Smooth muscle cell (in vitro differentiated cells): ENCODE measurements at regions not wholly inside any gene's neighbourhood (a gene's known extent, or its start where the extent isn't known, plus 50 kb on each side); places are given as distances from the start of the nearest gene placed in this dataset.
"Not testable (repeated sequence)": the region's sequence is repeated elsewhere in the genome, so short reads cannot be mapped to it uniquely, and the experiment has no call there.

ENCODE experiments used
- DNase-seq: peaks from one replicate; lab custom pipeline; 2025; ENCODE audit not compliant: unreplicated experiment; lab: John Stamatoyannopoulos, UW
- H2AFZ ChIP-seq: fragments of 200-600 bp; sonication (generic); 2 replicates; pipeline ENCODE4 v1.6.0; 2016; ENCODE audit warnings: antibody characterized with exemption, low read depth, mild to moderate bottlenecking
- H3F3A ChIP-seq: fragments of 200-600 bp; sonication (generic); 2 replicates; pipeline ENCODE4 v1.6.0; 2017; ENCODE audit warnings: antibody characterized with exemption, low read depth
- H3K27ac ChIP-seq: fragments of 200-600 bp; sonication (generic); 2 replicates; pipeline ENCODE4 v1.5.1; 2016; ENCODE audit warnings: low read depth, mild to moderate bottlenecking
- H3K27me3 ChIP-seq: fragments of 200-600 bp; sonication (generic); 2 replicates; pipeline ENCODE4 v1.6.1; 2016; ENCODE audit warnings: low read depth, mild to moderate bottlenecking
- H3K36me3 ChIP-seq: fragments of 200-600 bp; sonication (generic); 2 replicates; pipeline ENCODE4 v1.5.1; 2016; ENCODE audit warnings: low read depth
- H3K4me1 ChIP-seq: fragments of 200-600 bp; sonication (generic); 2 replicates; pipeline ENCODE4 v1.5.1; 2016; ENCODE audit warnings: low read depth
- H3K4me2 ChIP-seq: fragments of 200-600 bp; sonication (generic); 2 replicates; pipeline ENCODE4 v1.6.0; 2016; ENCODE audit warnings: mild to moderate bottlenecking
- H3K4me3 ChIP-seq: fragments of 200-600 bp; sonication (generic); 2 replicates; pipeline ENCODE4 v1.5.1; 2016; ENCODE audit warnings: mild to moderate bottlenecking
- H3K79me2 ChIP-seq: fragments of 200-600 bp; sonication (generic); 2 replicates; pipeline ENCODE4 v1.6.0; 2016; ENCODE audit warnings: low read depth, mild to moderate bottlenecking
- H3K9ac ChIP-seq: fragments of 200-600 bp; sonication (generic); 2 replicates; pipeline ENCODE4 v1.6.0; 2016; ENCODE audit warnings: low read depth
- H3K9me3 ChIP-seq: fragments of 200-600 bp; sonication (generic); replicated peaks from 2 replicates; pipeline ENCODE4 v1.5.1; 2016; ENCODE audit warnings: low read depth
- H4K20me1 ChIP-seq: fragments of 200-600 bp; sonication (generic); 2 replicates; pipeline ENCODE4 v1.6.0; 2016; ENCODE audit warnings: low read depth
- CTCF ChIP-seq: fragments of 200-600 bp; sonication (generic); IDR thresholded peaks from 2 replicates; pipeline ENCODE4 v1.5.1; 2017; ENCODE audit warnings: borderline replicate concordance, mild to moderate bottlenecking, antibody characterized with exemption; ENCODE audit not compliant: insufficient read depth, poor library complexity, severe bottlenecking
- WGBS: methylation state at CpG from one replicate; pipeline ENCODE4 v1.1.7; 2016; ENCODE audit warnings: low lambda C conversion rate; 5-methylcytosine and 5-hydroxymethylcytosine counted together

- Histone ChIP-seq H3K79me2 (no peaks in the 10 kb centered on the region), H3K27ac (no peak overlapping the region), H3K4me1 (no peaks in the 10 kb centered on the region), H3F3A (no peaks in the 10 kb centered on the region), H4K20me1 (no peaks in the 10 kb centered on the region), H3K9me3 (no peaks in the 10 kb centered on the region), H2AFZ (no peak overlapping the region), H3K4me2 (no peak overlapping the region), H3K27me3 (no peaks in the 10 kb centered on the region), H3K4me3 (no peak overlapping the region), H3K36me3 (no peaks in the 10 kb centered on the region), H3K9ac (no peak overlapping the region)
- no peak for DNase-seq
- no peak for TF ChIP-seq CTCF
- 65% methylated on average over 1 of the region's 1 CpG for WGBS
Measured at GRCh38 chrX:128698573-128699181, 646.5 kb upstream of the ACTRT1 start.

- H3K9ac ChIP-seq: no peak overlapping the region
- no peak overlapping the region for H2AFZ ChIP-seq
- no peaks in the 10 kb centered on the region for H3K79me2 ChIP-seq
- no peaks in the 10 kb centered on the region for H3K36me3 ChIP-seq
- 76% methylated on average over 6 of the region's 6 CpGs for WGBS
- H3K27me3 ChIP-seq: no peaks in the 10 kb centered on the region
- no peaks in the 10 kb centered on the region for H3K4me1 ChIP-seq
- H3K4me3 ChIP-seq: no peak overlapping the region
- no peaks in the 10 kb centered on the region for H3K9me3 ChIP-seq
- no peaks in the 10 kb centered on the region for H3F3A ChIP-seq
- H3K27ac ChIP-seq: no peak overlapping the region
- no peaks in the 10 kb centered on the region for H4K20me1 ChIP-seq
- no peak overlapping the region for H3K4me2 ChIP-seq
- DNase-seq: no peak
- no peak for TF ChIP-seq CTCF
Measured at GRCh38 chrX:128691872-128692271, 639.7 kb upstream of the ACTRT1 start.

- Histone ChIP-seq H2AFZ (no peak overlapping the region), H3F3A (no peaks in the 10 kb centered on the region), H3K4me2 (no peak overlapping the region), H3K27ac (no peak overlapping the region), H3K9me3 (no peaks in the 10 kb centered on the region), H3K4me3 (no peak overlapping the region), H3K36me3 (no peaks in the 10 kb centered on the region), H3K4me1 (no peaks in the 10 kb centered on the region), H3K27me3 (no peaks in the 10 kb centered on the region), H3K9ac (no peak overlapping the region), H3K79me2 (no peaks in the 10 kb centered on the region), H4K20me1 (no peaks in the 10 kb centered on the region)
- no peak for TF ChIP-seq CTCF
- DNase-seq: no peak
- 71% methylated on average over 2 of the region's 2 CpGs for WGBS
Measured at GRCh38 chrX:128685387-128685786, 633.2 kb upstream of the ACTRT1 start.

- no peak for TF ChIP-seq CTCF
- H4K20me1 ChIP-seq: no peaks in the 10 kb centered on the region
- H3K9ac ChIP-seq: no peak overlapping the region
- WGBS: 62% methylated on average over 4 of the region's 4 CpGs
- H3K4me3 ChIP-seq: no peak overlapping the region
- no peaks in the 10 kb centered on the region for H3K9me3 ChIP-seq
- H3K27me3 ChIP-seq: no peaks in the 10 kb centered on the region
- no peaks in the 10 kb centered on the region for H3K79me2 ChIP-seq
- H3K4me2 ChIP-seq: peak overlapping the region; percentile 59
- no peak overlapping the region for H2AFZ ChIP-seq
- DNase-seq: no peak
- H3F3A ChIP-seq: no peaks in the 10 kb centered on the region
- no peaks in the 10 kb centered on the region for H3K4me1 ChIP-seq
- H3K36me3 ChIP-seq: no peaks in the 10 kb centered on the region
- H3K27ac ChIP-seq: peak overlapping the region; percentile 38
Measured at GRCh38 chrX:128676651-128677050, 624.4 kb upstream of the ACTRT1 start.

- not testable (repeated sequence) for H3K4me1 ChIP-seq, DNase-seq
- 65% methylated on average over 9 of the region's 9 CpGs for WGBS
Measured at GRCh38 chrX:128674326-128675086, 622.3 kb upstream of the ACTRT1 start.

More at GRCh38 chrX:128674326-128675086, 622.3 kb upstream of the ACTRT1 start:
- not testable (repeated sequence) for H2AFZ ChIP-seq, H3K79me2 ChIP-seq, H3F3A ChIP-seq, H3K27ac ChIP-seq, H3K4me3 ChIP-seq, H4K20me1 ChIP-seq, H3K36me3 ChIP-seq, H3K9ac ChIP-seq, H3K9me3 ChIP-seq, H3K27me3 ChIP-seq, H3K4me2 ChIP-seq
